Activated CD8-positive, alpha-beta memory T cell treated with anti-CD3 and anti-CD28 coated beads for 4 hours (primary cell): ENCODE measurements at regions not wholly inside any gene's neighbourhood (a gene's known extent, or its start where the extent isn't known, plus 50 kb on each side); places are given as distances from the start of the nearest gene placed in this dataset.

Experiments used
- DNase-seq, 2 donors: peaks; one replicate each; pipeline ENCODE4 v3.0.0-alpha.2; 2020; ENCODE audit warnings: low read depth in 2 of 2

DNA sequence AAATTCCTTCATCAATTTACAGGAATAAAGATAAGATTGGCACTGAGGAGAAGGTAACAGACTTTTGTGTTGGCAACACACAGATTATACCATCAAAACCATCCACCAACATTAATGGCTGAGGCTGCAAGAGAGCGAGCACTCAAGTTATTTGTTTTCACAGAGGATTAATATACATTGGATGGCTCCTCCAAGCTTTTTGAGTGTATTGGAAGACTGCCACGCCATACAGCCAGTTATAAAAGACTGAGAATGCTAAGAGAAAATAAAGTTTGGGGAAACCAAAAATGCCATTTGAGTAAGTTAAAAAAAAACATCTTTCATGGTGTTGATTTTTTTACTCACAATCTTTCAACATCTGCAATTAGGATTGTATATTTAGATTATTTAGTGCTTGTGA is 973.8 kb upstream of the SLC35B3 start:
- DNase-seq, result no peak

DNA sequence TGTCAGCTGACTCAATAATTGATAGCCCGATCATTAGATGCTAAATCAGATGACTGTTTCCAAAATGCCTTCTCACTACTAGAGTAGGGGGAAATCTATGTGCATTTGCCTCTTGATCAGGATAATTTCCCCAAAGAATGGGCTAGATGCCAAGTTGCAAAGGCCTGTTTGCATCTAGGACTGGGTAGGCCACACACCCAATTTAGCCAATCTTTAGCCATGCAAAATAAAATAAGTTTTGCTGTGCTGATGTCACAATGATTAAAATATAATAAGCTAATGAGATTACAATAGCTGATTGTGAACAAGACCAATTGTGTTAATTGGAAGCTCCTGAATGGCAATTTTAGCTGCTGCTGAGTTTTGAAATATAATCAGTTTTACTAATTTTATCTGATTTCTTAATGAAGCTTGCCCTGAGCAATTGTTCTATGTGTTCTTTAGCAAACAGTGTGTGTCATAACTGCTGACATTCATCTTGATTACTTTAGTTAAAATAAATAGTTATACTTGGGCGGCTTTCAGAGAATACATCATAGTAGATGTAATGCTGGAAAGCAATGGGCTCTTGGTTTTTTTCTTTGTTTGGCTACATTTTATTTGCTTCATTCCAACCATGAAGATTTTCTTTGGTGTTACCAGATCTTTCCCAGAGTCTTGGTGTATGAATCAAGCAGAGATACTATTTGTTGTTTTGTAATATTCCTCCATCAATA is 973.2 kb upstream of the SLC35B3 start:
- DNase-seq, result no peak

DNA sequence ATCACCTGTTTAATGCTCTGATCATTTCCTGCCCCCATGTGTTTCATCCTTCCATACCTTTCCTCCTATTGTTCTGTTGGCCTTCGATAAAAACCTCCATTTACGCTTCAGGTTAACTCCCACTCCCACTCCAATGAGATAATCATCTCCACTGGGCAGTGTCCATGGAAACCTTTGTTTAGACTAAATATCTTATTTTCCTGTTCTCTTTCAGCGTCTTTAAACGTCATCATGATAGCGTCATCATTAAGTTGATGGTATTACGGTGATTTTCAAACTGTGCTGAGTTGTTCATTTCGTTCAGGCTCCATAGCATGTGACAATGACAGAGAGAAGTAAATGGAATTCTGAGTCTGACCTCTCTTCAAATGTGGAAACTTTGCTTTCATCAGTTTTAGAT is 970.5 kb upstream of the SLC35B3 start:
- DNase-seq, result no peak

DNA sequence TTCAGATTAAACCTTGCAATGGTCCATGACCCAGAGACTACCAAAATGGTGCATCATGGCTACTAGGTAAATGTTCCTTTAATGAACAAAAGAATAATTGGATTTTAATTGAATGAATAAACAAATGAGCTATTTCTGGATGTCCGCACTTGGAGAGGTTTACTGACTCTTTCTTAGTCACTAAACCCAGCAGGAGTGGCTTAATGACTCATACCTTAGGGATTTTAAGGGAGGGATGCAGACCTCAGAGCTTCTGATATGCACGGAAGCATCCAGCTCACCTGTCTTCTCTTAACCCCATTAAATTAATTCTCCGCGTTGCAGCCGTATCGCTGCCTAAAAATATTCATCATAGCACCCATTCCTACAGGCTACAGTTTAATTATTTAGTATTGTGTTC is 970.0 kb upstream of the SLC35B3 start:
- DNase-seq, result no peak

DNA sequence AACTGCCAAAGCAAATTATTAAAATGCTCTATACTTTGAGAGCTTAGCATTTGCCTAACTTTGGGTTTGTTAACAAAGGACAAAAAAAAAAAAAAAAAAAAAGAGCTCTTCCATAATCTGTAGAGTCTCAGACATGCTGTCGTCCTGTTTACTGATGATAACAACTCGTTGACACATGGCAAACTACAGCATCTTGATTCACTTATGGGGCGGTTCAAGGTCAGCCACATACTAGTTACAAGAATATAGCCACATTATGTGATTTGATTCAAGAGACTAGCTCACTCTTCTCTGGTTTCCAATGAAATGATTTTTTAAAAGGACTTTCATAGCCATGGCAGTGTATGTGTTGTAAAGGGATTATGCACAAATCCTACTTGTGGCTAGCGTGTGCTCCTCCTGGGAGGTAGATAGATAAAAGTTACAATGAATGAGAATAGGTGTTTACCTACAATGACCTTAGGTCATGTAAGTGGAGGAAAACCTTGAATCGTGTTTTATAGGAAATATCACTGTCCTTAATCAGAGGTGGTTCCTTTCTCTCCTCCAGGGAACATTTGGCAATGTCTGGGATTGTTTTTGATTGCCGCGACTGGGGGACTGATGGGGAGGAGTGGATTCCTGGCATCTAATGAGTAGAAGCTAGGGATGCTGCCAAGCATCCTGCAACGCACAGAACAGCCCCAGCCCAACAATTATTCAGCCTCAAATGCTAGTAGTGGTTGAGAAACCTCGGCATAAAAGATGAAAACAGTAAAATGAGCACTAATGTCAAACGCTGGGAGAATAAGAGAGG is 969.2 kb upstream of the SLC35B3 start:
- no peak for DNase-seq

DNA sequence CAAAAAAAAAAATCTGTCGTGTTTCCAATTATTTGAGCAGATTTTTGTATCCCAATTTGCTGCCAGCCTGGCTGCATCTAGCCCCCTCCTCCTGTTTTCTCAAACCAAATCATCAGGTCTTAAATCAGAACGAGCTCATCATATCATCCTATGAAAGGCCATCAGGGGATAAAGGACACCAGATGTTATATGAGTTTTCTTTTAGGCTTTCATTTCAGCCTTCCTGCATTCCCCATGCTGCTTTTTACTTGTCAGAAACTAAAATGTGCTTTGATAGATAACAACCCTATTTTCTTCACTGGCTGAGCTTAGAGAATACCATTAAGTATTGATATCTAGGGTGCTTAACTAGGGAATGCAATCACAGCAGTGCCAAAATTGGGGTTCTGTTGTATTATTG is 968.4 kb upstream of the SLC35B3 start:
- no peak for DNase-seq

DNA sequence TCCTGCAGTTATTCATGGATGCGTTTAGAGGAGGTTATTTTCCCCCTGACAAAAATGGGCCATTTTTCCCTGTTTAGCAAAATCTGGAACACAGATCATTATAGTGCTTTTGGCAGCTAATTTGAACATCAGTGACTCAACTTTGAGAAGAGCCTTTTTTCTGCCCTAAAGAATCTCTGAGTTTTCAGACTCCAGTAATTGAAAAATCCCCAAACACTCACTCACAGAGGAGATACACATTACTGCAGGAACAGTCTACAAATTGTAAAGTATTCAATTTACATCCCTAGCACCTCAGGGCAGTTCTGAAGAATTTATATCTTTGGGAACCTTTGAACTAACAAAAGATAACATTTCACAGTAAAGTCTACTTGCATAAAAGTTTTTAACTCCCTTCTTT is 966.6 kb upstream of the SLC35B3 start:
- no peak for DNase-seq

DNA sequence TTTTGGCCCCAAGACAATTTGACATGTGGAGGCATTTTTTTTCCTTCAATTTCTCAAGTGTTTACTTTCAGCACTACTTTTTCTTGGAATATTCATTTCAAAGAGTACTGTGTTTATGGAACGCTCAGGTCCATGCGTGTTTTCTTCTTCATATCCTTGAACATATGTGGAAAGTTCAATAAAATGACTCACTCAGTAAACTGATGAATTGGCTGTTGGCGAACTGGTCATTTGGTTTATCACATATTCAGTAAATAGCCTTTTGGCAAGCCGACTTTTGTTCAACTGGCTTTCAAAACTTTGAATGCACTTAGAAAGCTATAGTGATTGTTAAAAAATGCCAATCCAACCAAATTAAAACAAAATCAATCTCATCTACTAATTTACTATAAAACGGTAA is 964.6 kb upstream of the SLC35B3 start:
- DNase-seq, result no peak

DNA sequence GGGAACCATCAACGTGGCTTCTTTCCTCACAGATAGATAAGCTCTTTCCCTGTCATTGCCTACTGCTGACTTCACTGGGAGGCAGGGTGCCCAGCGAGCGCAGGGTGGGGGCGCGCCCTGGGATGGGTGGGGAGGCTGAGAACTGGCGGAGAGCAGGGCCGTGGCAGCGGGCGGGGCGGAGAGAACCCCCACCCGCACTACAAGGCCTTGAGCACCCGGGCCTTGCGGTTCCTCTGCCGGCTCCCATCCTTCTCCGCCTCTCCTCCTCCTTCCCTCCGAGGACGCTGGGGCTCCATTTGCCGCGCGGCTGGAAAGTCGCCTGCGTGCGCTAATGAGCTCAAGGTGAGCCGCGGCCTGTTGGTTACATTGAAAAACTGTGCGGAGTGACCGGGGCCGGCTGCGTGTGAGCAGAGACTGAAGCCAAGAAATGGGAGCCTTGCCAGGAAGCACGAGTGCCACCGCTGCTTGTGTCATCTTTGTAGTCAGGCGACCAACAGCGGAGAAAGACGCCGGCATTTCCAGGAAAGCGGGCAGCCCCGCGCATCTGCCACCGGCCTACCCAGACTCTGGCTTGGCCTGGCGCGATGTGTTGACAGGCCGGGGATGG is 963.5 kb upstream of the SLC35B3 start:
- DNase-seq, result no peak

DNA sequence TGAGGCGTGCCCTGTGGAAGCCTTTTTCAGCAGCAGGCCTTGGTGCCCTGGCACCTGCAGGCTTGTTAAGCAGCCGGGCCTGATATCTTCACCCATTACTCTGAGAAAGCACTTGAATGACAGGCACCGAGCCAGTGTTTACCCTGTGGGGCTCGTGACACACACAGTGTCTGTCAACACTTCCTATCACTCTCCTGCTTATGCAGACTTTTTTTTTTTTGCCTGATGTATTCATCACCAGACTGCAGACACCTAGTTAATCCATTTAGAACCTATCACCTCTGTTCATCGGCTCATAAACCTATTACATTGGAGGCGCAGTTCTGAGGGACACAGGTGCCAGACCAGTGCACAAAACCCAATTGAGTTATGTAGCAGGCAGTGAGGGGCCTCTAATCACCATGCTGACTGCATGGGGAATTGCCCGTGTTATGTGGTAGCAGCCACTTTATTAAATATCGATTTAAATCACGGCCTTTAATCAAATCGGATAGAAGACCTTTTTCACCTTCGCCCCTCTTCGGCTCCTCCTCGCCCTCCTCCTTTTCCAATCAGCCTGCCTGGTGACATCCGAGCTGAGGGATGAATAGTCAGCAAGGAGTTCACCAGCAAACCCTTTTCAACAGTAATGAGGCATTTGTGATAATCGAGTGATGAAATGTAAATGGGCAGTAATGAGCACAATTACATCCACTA is 962.9 kb upstream of the SLC35B3 start:
- DNase-seq, result no peak

DNA sequence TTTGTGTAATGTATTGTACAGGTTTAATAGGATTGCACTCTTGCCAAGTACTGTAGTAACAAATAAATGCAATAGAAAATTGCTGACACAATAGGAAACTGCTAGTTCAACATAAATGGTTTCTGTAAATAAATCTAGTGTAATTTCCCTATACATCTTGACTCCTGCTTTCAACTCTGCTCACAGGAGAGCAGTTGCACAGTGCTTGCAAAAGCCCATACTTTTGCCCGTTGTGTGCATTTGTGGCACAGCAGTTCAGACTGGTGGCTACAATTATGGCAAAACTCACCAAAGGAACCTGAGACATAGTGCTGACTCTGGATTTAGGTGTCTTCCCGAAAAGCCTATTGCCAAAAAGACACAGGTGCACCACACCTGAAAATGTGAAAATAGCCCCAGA is 953.3 kb upstream of the SLC35B3 start:
- DNase-seq, result no peak

DNA sequence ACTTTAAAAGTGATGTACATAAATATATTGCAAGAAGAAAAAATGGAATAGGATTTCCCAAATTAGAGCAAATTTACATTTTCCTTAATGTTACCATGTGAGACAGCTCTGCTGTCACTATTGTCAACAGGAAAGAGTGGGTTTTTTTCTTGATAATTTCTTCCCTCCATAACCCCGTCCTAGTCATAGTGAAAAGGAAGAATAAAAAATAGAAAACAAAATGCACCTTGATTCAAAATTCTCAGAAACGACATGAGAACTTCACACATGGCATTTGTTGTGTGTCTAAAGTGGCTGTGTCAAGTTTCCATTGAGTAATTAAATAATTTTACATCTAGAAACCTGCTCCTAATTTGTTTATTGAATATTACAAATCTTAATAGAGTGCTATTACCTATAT is 945.2 kb upstream of the SLC35B3 start:
- DNase-seq, result no peak

DNA sequence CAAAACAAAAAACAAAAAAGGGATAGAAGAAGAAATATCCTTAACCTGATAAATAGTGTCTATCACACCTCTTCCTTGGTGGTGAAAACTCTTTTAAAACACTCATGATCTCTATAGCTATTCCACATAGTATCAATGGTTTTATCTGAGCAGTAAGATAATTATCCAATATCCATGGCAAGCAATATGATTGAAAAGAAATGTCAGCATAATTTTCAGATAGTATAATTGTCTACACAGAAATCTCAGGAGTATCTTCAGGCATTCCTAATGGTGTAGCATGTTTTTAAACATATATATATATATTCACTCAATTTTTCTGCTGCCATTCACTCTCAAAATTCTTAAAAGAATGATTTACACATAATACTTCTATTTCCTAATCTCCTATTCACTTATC is 938.0 kb upstream of the SLC35B3 start:
- no peak for DNase-seq

DNA sequence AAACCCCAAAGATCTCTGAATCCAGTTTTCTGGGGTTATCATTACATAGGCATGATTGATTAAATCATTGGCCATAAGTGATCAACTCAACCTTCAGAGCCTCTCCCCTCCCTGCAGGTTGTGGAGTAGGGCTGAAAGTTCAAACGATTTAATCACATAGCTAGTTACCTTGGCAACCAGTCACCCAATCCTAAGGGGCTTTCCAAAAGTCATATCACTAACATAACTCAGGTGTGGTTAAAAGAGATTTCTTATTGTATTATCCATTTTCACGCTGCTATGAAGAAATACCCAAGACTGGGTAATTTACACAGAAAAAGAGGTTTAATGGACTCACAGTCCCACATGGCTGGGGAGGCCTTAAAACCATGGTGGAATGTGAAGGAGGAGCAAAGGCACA is 935.1 kb upstream of the SLC35B3 start:
- no peak for DNase-seq

DNA sequence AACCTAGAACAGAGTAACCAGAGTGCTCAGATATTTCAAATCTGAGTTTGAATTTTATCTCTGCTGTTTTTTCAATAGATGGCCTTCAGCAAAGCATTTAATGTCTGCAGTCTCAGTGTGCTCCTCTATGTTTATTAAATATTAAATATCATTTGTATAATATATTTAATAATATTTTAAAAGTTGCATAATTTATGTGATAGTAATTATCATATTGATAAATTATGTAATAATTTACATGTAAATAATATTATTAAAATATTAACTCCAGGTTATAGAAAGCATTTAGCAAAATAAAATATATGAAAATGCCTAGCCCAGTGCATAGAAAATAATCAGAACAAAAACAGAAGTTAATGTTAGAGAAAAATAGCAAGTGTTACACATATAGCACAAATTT is 930.0 kb upstream of the SLC35B3 start:
- DNase-seq, result no peak

DNA sequence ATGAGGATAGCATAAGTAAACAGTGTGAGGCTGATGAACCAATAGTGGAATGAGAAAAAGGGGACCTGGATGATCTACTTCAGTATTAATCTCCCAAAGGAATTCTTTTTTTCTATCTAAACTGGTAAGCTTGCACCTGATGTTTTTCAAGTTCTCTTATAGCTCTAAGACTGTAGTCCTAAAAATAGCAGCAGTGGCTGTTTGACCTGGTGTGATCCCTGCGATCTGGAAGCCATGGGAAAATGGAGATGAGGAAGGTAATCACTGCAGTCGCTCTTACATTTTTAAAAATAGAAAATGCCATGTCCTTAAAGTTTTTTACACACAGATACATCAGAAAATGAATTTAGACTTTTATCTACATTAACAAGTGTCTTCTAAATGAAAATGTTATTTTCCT is 926.4 kb upstream of the SLC35B3 start:
- no peak for DNase-seq

DNA sequence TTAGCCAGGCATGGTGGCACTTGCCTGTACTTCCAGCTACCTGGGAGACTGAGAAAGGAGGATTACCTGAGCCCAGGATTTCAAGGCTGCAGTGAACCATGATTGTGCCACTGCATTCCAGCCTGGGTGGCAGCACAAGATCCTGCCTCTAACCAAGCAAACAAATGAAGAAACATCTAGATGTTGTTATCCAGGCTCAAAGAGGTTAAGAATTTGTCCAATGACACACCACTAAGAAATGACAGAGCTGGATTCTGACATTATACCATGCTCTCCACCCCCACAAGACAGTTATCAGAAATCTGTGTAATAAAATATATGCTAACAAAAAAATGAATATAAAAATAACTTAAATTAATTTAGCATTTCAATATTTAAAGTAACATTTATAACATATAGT is 925.5 kb upstream of the SLC35B3 start:
- no peak for DNase-seq

DNA sequence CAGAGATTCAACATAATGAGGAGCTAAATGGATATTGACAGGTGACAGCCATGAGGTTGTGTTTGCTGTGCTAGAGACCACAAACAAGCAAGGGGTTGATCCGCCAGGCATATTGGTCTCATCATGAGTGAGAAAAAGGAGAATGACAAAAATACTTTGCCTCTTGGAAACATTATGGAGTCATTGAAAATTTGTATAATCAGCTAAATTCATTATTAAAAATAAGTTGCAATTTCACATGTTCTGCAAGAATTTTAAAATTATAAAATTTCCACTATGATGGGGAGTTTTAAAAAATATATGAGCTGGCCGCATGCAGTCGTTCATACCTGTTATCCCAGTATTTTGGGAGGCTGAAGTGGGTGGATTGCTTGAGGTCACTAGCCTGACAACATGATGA is 912.3 kb upstream of the SLC35B3 start:
- no peak for DNase-seq

DNA sequence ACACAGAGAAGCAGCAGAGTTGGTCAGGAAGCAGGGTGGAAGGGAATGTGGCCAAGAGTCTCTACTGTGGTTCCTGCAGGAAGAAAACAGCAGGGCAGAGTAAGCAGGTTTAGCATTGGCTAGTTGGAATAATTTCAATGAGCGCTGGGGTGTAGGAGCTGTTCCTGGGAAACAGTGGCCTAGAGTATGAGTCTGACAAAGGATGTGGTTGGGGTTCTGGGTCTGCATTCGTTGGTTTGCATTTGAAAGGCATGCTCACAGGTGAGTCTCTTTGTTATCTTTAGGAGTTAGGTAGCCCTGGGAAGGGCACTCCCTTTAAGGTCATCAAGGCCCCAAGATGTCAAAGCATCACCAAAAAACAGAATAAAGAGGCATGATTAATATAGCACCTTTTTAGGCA is 911.6 kb upstream of the SLC35B3 start:
- DNase-seq, result no peak

DNA sequence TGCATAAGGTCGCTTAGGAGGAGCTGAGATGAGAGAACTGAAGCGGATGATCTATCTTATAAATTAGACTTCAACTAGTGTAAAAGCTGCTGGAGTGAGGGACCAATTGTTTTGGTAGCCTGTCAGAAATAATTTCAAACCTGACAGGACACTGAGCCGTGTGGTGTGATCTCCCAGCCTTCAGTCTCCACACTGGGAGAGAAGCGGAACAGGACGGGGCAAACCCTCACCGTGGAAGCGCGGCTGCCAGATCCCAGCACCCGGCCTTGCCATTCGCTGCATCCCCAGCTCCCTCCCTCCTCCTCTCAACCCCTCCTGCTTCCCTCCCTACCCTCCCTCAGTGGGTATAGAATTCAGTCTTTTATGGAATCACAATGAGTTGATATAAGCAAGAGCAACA is 900.1 kb upstream of the SLC35B3 start:
- no peak for DNase-seq

DNA sequence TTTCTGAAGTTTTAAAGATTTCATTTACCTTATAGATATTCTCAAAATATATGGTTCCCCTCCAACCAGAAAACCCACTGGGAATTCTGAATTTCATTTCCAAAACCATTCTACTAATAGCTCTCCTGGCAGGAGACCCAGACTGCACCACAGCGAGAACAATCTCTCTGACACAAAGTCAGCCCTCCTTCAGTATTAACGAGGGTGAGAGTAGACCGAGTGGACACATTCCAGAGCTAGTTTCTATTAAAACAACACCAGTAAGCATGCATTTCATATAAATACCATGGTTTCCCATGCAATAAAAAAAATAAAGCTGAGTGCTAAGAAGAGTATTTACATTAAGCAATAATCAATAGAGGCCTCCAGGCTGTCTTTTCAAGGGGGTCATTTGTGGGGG is 899.6 kb upstream of the SLC35B3 start:
- no peak for DNase-seq

DNA sequence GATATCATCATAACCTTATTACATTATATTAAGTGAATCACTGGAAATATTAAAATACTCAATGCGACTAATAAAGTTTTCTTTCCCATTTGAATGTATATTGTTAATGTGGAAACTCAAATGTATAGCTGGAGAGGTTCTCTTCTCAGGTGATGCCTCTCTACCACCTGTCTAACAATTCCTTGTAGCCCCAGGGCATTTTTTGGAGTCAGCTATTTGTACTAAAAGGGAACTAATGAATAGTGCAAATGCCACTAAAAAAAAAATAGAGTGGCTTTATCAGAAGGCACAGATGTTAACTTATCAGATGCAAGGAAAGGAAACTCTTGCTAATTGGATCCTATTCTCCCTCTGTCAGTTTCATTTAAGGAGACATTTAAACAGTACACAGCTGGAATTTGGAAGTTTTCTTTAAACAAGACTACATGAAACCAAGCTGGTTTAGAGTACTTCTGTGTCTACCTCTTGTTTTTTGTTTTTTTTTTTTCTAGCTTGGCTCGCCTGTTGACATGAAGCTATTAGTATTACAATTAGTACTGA is 897.0 kb upstream of the SLC35B3 start:
- DNase-seq, result no peak
